Tongue (tissue), 1 donor: ENCODE measurements at regions not wholly inside any gene's neighbourhood (a gene's known extent, or its start where the extent isn't known, plus 50 kb on each side); places are given as distances from the start of the nearest gene placed in this dataset.

ENCODE experiments used
- DNase-seq: peaks from one replicate; pipeline ENCODE4 v3.0.0-alpha.2; 2015

DNA sequence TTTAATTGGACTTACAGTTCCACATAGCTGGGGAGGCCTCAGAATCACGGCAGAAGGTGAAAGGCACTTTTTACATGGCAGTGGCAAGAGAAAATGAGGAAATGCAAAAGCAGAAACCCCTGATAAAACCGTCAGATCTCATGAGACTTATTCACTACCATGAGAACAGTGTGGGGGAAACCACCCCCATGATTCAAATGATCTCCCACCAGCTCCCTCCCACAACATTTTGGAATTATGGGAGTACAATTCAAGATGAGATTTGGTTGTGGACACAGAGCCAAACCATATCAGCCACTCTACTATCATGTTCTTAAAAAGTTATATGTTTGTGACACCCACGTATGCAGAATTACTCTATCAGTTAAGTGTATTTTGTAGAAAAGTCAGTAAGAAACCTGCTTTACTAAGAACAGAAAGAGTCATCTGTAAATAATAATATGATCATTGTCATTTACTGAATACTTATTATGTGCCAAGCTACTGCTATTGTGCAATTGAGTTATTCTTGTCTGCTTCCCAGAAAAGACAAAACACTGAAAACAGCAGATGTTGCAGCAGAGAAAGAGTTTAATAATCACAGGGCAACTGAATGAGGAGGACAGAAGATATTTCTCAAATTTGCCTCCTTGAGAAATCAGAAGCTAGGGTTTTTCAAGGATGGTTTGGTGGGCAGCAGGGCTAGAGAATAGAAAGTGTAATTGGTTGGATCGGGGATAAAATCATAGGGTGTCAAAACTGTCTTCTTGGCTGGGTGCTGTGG lies 207.7 kb upstream of the FGGY start:
- no peak for DNase-seq

DNA sequence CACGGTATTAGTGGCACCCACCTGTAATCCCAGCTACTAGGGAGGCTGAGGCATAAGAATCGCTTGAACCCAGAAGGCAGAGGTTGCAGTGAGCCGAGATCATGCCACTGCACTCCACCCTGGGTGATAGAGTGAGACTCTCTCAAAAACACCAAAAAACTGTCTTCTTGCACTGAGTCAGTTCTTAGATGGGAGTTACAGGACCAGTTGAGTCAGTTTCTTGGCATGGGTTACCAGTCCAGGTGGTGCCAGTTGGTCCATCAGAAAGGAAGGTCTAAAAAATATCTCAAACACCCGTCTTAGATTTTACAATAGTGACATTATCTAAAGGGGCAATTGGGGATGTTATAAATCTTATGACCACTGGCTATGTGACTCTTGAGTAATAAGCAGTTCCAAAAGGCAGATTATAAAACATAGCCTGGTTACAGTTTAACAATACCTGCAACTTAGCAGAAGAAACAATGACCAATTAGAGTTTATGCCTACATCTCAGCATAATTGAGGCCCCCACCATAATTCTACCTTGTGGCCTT lies 206.9 kb upstream of the FGGY start:
- DNase-seq, result no peak

DNA sequence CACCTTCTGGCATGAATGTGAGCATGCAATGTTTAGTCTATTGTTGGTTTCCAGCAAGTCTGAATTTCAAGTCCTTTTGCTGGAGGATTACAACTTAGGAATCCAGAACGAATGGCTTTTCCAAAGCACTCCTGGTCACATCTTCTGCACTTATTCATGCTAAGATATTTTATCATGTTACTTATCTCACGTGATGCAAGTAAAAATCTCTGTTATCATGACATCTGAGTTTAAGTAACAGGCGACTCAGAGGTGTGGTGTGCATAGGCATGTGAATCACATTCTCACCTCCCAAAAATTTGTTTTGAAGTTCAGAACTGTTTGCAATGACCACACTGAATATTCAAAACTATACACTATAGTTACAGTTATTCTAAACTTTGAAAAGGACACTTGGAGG lies 204.8 kb upstream of the FGGY start:
- DNase-seq, result no peak

DNA sequence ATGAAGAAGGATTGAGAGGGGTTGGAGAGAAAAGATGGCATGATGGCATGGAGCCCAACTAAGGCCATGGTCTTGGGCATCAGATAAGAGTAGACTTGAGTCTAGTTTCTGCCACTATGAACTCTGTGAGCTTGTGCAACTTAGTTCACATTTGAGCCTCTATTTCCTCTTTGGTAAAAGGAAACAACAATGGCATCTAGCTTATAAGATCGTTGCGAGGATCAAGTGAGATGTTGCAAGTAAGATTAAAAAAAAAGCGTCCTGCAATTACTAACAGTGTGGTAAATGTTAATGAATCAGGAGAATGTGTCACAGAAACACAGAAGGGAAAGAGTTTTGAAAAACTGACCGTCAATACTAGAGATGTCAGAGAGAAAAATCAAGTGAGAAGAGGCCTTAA lies 202.9 kb upstream of the FGGY start:
- no peak for DNase-seq

DNA sequence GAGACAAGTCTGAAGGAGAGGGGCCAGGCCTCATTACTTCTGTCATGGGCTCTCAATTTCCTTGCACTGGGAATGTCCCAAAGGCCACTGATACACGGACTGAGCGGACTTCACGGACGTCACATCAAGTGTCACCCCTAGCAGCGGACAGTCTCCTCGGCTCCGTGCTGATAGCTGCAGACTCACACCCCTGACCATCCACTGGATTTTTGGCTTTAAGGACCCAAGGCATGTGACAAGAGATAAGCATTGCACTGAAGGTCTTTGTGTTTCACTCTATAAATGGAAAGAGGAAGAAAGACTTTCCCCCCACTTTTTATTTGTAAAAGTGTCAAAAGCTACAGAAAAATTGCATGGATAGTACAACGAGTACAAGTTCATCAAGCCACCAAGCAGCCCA lies 200.4 kb upstream of the FGGY start:
- no peak for DNase-seq

DNA sequence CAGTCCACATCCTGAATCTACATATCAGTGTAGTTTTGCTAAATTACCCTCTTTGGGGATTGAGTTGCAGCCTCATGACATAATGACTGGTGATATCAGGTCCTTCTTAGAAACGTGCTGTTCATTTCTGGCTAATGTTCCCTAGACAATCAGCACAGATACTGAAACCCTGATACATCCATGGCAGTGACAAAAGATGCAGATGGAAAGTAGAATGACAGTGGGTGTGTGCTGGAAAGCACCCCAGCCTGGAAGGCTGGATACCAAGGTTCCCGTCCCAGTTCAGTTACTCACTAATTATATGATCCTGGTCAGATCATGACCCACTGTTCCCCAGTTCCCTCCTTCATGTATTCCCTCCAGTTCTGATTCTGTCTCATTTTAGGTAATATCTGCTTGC lies 198.2 kb upstream of the FGGY start:
- DNase-seq, result no peak

DNA sequence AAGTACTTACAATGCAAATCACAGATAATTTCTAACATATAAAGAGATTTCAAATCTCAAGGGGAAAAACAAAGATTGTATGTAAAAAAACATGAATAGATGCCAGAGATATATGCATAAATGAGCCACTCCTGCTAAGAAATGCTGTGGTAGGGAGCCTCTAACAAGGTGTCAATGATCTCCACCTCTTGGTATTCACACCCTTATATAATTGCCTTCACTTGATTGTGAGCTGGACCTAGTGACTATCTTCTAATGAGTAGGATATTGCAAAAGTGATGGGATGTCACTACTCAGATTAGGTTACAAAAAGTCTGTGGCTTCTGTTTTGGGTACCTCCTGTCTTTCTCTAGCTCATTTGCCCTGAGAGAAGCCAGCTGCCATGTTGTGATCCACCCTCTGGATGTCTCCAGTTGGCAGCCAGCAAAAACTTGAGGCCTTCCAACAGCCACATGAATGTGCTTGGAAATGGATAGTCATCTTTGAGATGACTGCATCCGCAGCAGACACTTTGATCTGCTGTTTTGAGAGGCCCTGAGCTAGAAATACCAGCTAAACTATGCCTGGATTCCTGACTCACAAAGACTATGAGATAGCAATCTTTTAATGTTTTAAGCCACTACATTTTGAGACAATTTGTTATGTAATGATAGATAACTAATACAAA lies 196.1 kb upstream of the FGGY start:
- no peak for DNase-seq

DNA sequence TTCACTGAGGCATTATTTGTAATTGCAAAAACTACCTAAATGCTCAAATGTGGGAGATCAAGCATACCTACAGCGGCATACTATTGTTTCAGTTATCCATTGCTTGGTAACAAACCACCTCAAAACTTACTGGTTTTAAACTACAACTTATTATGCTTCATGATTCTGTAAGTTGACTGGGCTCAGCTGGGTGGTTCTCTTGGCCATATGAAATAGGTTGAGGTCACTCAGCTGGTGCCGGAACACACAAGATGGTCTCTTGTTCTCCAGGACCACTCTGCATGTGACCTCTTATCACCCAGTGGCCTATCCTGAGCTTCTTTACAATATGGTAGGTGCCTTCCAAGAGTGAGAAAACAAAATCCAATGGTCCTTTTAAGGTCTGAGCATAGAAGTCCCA lies 195.4 kb upstream of the FGGY start:
- DNase-seq, result no peak

DNA sequence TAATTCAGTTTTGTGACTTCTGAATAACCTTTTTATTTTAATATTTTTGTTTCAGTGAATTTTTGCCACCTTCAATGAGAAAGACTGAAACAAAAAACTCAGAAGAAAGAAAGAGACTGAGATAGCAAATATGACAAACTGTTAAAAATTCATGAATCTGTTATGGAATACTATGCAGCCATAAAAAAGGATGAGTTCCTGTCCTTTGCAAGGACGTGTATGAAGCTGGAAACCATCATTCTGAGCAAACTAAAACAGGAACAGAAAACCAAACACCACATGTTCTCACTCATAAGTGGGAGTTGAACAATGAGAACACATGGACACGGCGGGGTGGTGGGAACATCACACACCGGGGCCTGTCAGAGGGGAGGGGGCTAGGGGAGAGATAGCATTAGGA lies 193.4 kb upstream of the FGGY start:
- DNase-seq, result no peak

DNA sequence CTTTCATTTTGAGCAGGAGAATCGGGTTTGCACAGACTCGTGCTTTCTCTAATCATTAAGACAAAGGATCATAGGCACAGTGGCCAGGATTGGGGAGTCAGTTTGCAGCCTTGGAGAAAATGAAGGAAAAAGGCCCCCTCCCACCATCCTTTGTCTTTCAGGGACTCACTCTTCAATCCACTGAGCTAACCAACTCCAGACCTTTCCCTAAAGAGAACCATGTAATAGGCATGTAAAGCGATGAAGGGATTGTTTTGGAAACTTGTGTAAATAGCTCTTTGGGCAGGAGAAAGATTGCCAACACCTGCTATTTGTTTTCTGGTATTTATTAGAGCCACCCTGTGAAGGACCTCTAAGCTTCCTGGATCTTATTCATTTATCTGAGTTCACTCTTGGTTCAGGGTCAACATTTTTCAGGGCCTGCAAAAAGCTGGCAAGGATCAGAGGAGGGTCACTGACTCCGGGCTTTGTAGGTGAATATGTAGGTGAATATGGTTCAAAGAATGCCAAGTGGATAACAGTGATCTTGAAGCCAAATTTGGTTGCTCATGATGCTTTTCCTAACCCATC lies 192.6 kb upstream of the FGGY start:
- peak; percentile 29 for DNase-seq

DNA sequence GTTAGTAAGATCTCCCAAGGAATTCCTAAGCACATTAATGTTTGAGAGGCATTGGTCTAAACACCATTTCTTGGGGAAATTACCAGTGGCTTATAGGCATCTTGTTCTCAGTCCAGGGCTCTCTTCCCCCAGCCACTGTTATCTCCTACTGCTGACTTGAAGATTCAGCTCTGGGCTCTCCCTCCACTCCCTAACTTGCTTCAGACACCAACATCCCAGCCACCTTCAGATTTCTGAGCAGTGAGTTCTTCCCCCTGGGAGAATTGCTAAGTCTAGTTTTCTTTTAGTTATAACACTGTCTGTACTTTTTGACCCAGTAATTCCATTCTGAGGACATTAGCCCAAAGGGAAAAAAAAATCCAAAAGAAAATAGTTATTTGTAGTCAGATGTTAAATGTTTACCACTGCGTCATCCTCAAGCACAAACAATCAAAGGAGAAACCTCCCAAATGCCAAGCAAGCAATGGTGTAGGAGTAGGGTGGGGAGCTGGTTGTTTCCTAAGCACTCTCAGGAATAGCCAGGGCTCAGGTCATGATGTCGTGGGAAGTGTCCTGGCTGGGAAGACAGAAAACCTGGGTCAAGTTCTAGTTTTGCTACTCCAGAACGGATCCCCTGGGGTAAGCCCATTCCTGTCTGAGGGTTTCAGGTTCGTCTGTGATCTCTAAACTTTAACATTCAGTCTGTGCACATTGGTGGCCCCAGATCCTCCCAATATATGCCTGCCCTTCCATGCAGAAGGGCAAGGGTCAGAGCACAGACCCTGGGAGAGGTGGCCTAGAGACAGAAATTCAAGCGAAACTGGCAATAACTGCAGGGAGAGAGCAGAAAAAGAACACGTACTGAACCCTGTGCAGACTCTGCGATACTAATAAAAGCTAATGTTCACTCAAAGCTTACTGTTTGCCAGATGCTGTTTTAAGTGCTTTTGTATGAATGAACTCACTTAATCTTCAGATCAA lies 191.1 kb upstream of the FGGY start:
- no peak for DNase-seq

DNA sequence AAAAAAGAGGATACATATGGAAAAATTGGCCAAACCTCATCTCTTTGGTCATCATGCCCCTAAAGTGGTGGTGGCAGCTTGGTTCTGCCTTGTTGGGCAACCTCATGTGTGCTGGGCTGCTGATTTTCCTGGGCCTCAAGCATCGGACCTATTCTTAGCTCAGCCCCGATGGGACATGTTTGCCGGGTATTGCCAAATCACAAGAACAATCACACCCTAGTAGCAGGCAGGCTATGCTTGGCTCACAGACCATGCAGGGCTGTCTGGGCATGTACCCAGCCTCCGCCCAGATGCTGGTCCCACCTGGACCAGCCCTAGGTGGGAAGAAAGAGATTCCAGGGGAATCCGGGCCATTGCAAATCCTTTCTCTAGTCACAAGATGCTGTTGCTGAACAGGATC lies 189.4 kb upstream of the FGGY start:
- DNase-seq, result peak; percentile 49

DNA sequence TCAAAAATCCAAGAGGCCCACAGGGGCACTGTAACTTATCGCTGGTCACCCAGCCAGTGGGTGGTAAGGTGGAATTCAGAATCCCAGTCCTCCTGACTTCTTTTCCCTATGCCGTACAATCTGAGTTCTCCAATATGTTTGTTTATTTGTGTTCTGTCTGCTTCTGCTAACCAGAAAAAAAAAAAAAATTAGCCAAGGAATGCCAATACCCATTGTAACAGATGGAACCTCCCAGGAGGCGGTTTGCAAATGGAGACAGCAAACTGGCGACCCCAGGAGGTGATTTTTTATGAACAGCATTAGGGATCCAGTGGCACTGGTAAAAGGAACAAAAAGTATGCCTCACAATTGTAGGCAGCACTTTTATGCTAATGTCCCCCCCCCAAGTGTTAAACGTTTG lies 189.0 kb upstream of the FGGY start:
- no peak for DNase-seq

DNA sequence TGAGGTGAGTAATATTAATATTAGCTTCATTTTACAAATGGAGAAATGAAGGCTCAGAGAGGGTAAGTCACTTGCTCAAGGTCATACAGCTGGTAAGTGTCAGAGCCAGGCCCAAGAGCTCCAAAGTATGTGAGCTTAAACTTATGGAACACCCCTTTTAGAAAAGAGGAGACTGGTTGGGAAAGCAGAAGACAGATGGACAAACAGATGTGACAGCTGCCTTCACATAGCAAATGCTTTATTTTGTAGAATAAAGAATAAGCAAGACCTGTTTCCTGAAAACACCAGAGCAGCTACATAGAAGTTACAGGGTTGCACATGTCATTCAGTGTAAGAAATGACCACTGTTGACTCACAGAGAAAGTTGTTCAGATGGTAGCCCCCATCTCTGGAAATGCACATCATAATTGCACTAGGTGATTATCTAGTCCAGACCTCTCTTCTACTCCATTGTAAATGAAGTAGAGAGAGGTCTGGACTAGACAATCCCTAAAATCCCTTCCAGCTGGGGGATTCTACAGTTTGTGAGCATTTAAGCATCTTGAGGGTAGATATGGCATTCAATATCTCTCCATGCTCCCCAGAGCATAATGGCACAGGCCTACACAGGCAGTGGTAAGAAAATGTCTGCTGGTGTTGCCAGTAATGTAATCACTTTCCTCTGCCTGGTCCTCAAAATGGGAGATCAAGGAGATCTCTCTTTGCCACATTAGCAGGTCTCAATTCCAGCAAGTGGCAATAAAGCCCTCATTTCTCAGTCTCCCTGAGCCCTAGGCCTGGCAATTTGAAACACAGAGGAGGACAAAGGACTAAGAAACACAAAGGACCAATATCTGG lies 188.2 kb upstream of the FGGY start:
- DNase-seq, result no peak

DNA sequence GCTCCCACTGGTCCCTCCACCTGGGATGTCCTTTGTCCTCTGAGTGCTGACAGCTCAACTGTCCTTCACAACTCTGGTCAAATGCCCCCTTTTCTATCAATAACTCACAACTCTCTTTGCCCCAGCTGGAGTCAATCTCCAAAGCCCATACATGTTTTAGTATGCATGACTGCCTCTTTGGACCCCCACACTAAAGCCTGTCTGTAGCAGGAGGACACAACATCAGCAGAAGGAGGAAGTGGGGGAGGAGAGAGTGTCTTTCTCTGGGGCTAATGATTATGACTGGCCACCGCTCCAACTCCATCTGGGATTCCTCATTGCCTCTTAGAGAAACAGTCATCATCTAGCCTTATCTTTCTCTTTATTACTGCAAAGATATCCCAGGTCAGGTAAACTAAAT lies 186.6 kb upstream of the FGGY start:
- no peak for DNase-seq

DNA sequence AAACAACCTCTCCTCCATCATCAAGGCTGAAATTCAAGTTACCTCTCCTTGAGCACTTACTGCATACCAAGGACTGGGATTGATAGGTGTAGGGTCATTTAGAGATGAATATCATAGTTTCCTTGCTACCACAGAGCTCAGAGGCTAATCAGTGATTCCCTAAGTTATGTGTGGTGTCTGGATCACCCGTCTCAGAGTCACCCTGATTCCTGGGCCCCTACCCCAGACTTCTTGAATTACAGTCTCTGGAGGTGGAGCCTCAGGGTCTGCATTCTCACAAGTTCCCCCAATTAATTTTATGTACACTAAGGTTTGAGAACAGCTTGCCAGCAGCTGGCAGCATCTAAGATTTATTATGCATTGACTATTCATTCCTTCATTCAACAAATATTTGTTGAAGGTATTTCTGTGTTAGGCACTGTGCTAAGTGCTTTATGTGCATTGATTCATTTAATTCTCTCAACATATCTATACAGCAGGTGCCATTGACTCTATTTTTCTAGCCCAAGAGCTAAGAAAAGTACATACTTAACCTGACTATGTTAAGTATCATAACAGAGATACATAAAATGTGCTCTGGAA lies 182.9 kb upstream of the FGGY start:
- DNase-seq, result no peak

DNA sequence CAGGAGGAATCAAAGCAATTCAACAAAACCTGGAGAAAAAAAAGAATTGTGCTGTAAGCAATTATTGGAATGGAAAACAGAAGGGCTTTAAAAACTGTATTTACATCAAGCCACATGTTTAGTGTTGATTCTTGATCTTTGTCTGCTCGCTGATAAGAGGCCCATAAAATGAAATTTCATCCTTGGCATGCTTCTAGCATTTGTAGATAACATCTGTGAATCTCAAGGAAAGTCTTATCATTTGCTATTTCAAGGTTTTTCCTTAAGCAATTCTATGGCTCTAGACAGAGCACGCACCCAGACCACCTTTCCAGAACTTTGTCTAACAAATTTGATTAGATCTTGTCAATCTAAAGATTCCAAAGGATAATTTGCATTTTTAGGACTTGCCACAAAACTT lies 181.0 kb upstream of the FGGY start:
- DNase-seq, result no peak

DNA sequence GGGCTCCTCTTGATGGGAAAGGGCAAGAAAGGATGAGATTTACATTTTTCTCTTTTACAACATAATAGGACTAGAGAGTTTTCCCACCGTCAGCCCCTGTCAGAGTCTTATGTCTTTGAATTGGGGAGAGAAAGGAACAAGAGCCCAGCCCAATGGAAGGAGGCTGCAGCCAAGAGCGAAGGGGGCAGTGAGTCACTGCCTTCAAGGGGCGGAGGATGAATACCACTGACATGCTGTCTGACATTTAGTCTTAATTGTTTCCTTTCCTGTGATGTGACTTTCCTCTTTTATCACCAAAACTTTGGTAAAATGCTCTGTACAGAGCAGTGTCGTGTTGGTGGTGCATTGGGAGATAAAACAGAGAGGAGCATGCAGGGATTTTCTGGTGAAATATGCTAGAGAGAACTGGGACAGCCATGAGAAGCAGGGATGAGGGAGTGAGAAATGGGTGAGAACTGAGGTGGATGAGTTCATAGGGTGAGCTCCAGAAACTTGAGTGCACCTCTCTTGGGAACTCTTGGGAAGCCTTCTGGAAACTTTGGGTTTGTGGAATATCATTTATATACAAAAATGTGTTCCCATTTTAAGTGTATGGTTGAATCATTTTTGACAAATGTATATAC lies 179.9 kb upstream of the FGGY start:
- no peak for DNase-seq

DNA sequence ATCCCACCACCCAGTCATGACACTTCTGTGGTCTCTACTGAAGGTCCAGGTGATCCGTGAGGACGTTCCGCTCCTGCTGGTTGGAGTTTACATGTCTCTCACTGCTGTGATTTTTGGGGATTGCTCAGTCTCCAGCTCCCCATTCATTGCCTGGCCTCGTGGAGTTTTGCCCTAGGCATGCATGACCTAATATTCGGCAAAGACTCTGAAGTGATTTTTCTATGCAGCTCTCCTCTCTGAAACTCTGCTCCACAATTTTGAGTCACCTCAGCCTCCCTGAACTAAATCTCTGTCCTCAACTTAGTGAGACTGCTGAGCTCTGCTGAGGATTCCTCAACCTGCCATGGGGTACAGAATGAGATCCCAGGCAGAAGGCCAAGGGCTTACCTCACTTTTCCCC lies 174.4 kb upstream of the FGGY start:
- DNase-seq, result no peak

DNA sequence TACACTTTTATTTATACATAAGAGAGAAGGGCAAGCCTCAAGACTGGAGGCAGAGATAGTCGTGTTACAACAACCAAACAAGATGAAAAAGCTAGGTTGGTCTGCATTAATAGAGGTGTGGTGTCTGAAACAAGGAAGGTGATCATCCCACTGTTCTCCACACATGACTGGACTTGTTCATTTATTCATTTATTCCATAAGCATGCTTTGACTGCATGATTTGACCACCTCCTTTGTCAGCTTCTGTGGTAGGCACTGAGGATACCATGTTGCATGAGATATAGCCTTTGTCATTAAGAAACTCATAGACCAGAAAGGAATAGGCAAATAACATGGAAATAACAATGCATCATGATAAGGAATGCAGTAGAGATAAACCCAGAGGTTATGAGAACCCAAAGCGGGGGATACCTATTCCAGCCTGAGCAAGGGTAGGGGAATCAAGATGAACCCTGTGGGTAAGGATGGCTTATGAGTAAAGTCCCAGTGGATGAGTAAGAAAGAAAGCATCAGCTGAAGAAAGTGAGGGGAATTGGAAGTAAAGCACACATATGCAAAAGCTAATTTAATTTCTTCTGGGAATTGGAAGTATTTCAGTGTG lies 173.7 kb upstream of the FGGY start:
- DNase-seq, result no peak
